H1 (cell line): ENCODE measurements at regions not wholly inside any gene's neighbourhood (a gene's known extent, or its start where the extent isn't known, plus 50 kb on each side); places are given as distances from the start of the nearest gene placed in this dataset.

ENCODE experiments used
- CTCF ChIA-PET: fragments of 300-600 bp; sonication (Branson Sonifier 250); formaldehyde crosslinking; loops from one replicate; lab custom pipeline; 2021; ENCODE audit not compliant: partially characterized antibody; lab: Charles Lee
- POLR2A ChIA-PET: fragments of 300-600 bp; sonication (Branson Sonifier 250); formaldehyde crosslinking; loops from one replicate; lab custom pipeline; 2021; ENCODE audit warnings: inconsistent platforms; ENCODE audit not compliant: partially characterized antibody; lab: Charles Lee
- DNase-seq, 2 experiments: peaks; one replicate each; pipeline versions ENCODE4 v3.0.0 to v3.0.0-alpha.2; 2010 to 2022; ENCODE audit warnings: low spot score in 2 of 2, low read depth in 1 of 2, mixed read lengths in 1 of 2
- FAIRE-seq: peaks from 2 replicates; lab custom pipeline; 2011; peaks lifted over from hg19 to GRCh38; lab: Jason Lieb, UNC
- H2AFZ ChIP-seq: 2 replicates; pipeline ENCODE4 v1.8.1; 2012; ENCODE audit warnings: low read length, inconsistent platforms
- H2AK5ac ChIP-seq: 2 replicates; pipeline ENCODE4 v1.6.1; 2013; ENCODE audit warnings: low read depth, low read length
- H2BK120ac ChIP-seq: replicated peaks from 2 replicates; pipeline ENCODE3; 2013; ENCODE audit warnings: low read depth, low read length, inconsistent platforms
- H2BK12ac ChIP-seq: 2 replicates; pipeline ENCODE4 v1.6.1; 2013; ENCODE audit warnings: low read depth, low read length
- H2BK15ac ChIP-seq: 2 replicates; pipeline ENCODE4 v1.6.1; 2013; ENCODE audit warnings: low read length
- H2BK20ac ChIP-seq: 2 replicates; pipeline ENCODE4 v1.6.1; 2013; ENCODE audit warnings: low read length
- H2BK5ac ChIP-seq: 2 replicates; pipeline ENCODE4 v1.6.1; 2013; ENCODE audit warnings: low read depth, low read length
- H3K14ac ChIP-seq: 2 replicates; pipeline ENCODE4 v1.6.1; 2013; ENCODE audit warnings: inconsistent platforms; ENCODE audit not compliant: insufficient read length
- H3K18ac ChIP-seq: 2 replicates; pipeline ENCODE4 v1.6.1; 2013; ENCODE audit warnings: low read length; ENCODE audit errors: extremely low read depth
- H3K23ac ChIP-seq: 2 replicates; pipeline ENCODE4 v1.6.1; 2013; ENCODE audit warnings: inconsistent platforms; ENCODE audit not compliant: insufficient read length
- H3K23me2 ChIP-seq: 2 replicates; pipeline ENCODE4 v1.6.1; 2013; ENCODE audit warnings: low read depth, low read length
- H3K27ac ChIP-seq: 2 replicates; pipeline ENCODE4 v1.6.1; 2011; ENCODE audit warnings: low read depth, low read length, inconsistent platforms
- H3K27me3 ChIP-seq, 4 experiments: replicated peaks in 1 of 4; 1 replicate in 1 of 4; 2 replicates in 3 of 4; pipeline versions ENCODE4 v1.6.1 to v1.8.1; 2011 to 2013; ENCODE audit warnings: low read length in 3 of 4, mild to moderate bottlenecking in 3 of 4, inconsistent platforms in 2 of 4, mixed read lengths in 2 of 4, moderate library complexity in 1 of 4; ENCODE audit not compliant: control insufficient read depth in 3 of 4, insufficient read depth in 3 of 4; ENCODE audit errors: extremely low read depth in 1 of 4
- H3K36me3 ChIP-seq, 4 experiments: 2 replicates each; pipeline versions ENCODE4 v1.6.1 to v1.8.1; 2011 to 2013; ENCODE audit warnings: mild to moderate bottlenecking in 4 of 4, low read length in 3 of 4, moderate library complexity in 2 of 4, control low read depth in 1 of 4, inconsistent platforms in 1 of 4; ENCODE audit not compliant: insufficient read depth in 4 of 4, control insufficient read depth in 2 of 4
- H3K4ac ChIP-seq: replicated peaks from 2 replicates; pipeline ENCODE3; 2013; ENCODE audit warnings: low read length, low read depth, mixed read lengths, inconsistent platforms; ENCODE audit not compliant: insufficient read length
- H3K4me1 ChIP-seq, 4 experiments: replicated peaks in 1 of 4; 1 replicate in 1 of 4; 2 replicates in 3 of 4; pipeline versions ENCODE4 v1.6.1 to v1.8.1; 2011 to 2013; ENCODE audit warnings: low read length in 3 of 4, inconsistent platforms in 2 of 4, mixed read lengths in 1 of 4; ENCODE audit not compliant: insufficient read depth in 4 of 4, control insufficient read depth in 3 of 4
- H3K4me2 ChIP-seq, 2 experiments: 2 replicates each; pipeline versions ENCODE4 v1.6.1 to v1.8.1; 2011 to 2013; ENCODE audit warnings: low read depth in 2 of 2, low read length in 2 of 2, control low read depth in 1 of 2, inconsistent platforms in 1 of 2, mild to moderate bottlenecking in 1 of 2; ENCODE audit not compliant: insufficient read depth in 1 of 2
- H3K4me3 ChIP-seq, 4 experiments: fragments of 200-600, 300-600 bp in 1 of 4; sonication (generic), shearing (Covaris generic), sonication (Bioruptor Twin) in 1 of 4; 2 replicates each; pipeline versions ENCODE4 v1.5.1 to v1.8.1; 2011 to 2016; ENCODE audit warnings: low read length in 4 of 4, low read depth in 3 of 4, control low read depth in 2 of 4, inconsistent platforms in 2 of 4, mild to moderate bottlenecking in 2 of 4, mixed read lengths in 1 of 4, moderate library complexity in 1 of 4; ENCODE audit not compliant: insufficient read depth in 2 of 4; ENCODE audit errors: extremely low read depth in 1 of 4
- H3K56ac ChIP-seq: replicated peaks from 2 replicates; pipeline ENCODE3; 2013; ENCODE audit warnings: low read depth, mild to moderate bottlenecking, mixed read lengths, low read length, inconsistent platforms; ENCODE audit not compliant: insufficient read length
- H3K79me1 ChIP-seq: 2 replicates; pipeline ENCODE4 v1.6.1; 2013; ENCODE audit warnings: low read depth, low read length, control low read depth
- H3K79me2 ChIP-seq, 2 experiments: 2 replicates each; pipeline versions ENCODE4 v1.6.1 to v1.8.1; 2012 to 2013; ENCODE audit warnings: low read length in 2 of 2, mild to moderate bottlenecking in 2 of 2, inconsistent platforms in 1 of 2; ENCODE audit not compliant: insufficient read depth in 2 of 2, control insufficient read depth in 1 of 2
- H3K9ac ChIP-seq, 4 experiments: replicated peaks in 1 of 4; 1 replicate in 1 of 4; 2 replicates in 3 of 4; pipeline versions ENCODE4 v1.6.1 to v1.8.1; 2011 to 2013; ENCODE audit warnings: low read depth in 3 of 4, low read length in 3 of 4, control low read depth in 2 of 4, mild to moderate bottlenecking in 2 of 4, moderate library complexity in 2 of 4, inconsistent platforms in 1 of 4; ENCODE audit errors: extremely low read depth in 1 of 4
- H3K9me3 ChIP-seq, 2 experiments: 2 replicates each; pipeline versions ENCODE4 v1.6.1 to v1.8.1; 2012 to 2013; ENCODE audit warnings: mild to moderate bottlenecking in 2 of 2, moderate library complexity in 2 of 2, control low read depth in 1 of 2, inconsistent platforms in 1 of 2, low read depth in 1 of 2, low read length in 1 of 2, mixed read lengths in 1 of 2; ENCODE audit not compliant: insufficient read depth in 2 of 2
- H4K20me1 ChIP-seq, 2 experiments: replicated peaks in 1 of 2; 2 replicates each; pipeline versions ENCODE3 to v1.8.1; 2011 to 2013; ENCODE audit warnings: inconsistent platforms in 2 of 2, low read length in 2 of 2, mild to moderate bottlenecking in 1 of 2; ENCODE audit not compliant: insufficient read depth in 2 of 2, control insufficient read depth in 1 of 2
- H4K5ac ChIP-seq: 2 replicates; pipeline ENCODE4 v1.6.1; 2013; ENCODE audit warnings: low read length, low read depth, mixed read lengths, inconsistent platforms; ENCODE audit not compliant: insufficient read length
- H4K8ac ChIP-seq: 2 replicates; pipeline ENCODE4 v1.8.0; 2013; ENCODE audit warnings: mild to moderate bottlenecking, moderate library complexity, low read length, inconsistent platforms; ENCODE audit not compliant: insufficient read depth; ENCODE audit errors: extremely low read depth
- H4K91ac ChIP-seq: replicated peaks from 2 replicates; pipeline ENCODE3; 2013; ENCODE audit warnings: low read length, mixed read lengths, inconsistent platforms; ENCODE audit not compliant: insufficient read length
- TEAD4 ChIP-seq: IDR thresholded peaks from 2 replicates; pipeline ENCODE4 v1.6.1; 2012; ENCODE audit warnings: low read depth, low read length, inconsistent platforms, mixed read lengths
- WGBS, 2 experiments: shearing (Covaris generic) in 1 of 2; methylation state at CpG; one replicate each; pipeline versions ENCODE4 v1.1.6 to v1.1.7; 2013 to 2015; ENCODE audit warnings: low lambda C conversion rate in 2 of 2, mixed read lengths in 2 of 2, inconsistent platforms in 1 of 2, low coverage in 1 of 2, missing lambda C conversion rate in 1 of 2; ENCODE audit not compliant: insufficient replicate concordance in 2 of 2, insufficient coverage in 1 of 2, insufficient read length in 1 of 2; ENCODE audit errors: extremely low coverage in 1 of 2, missing lambda C conversion rate in 1 of 2; 5-methylcytosine and 5-hydroxymethylcytosine counted together

DNA sequence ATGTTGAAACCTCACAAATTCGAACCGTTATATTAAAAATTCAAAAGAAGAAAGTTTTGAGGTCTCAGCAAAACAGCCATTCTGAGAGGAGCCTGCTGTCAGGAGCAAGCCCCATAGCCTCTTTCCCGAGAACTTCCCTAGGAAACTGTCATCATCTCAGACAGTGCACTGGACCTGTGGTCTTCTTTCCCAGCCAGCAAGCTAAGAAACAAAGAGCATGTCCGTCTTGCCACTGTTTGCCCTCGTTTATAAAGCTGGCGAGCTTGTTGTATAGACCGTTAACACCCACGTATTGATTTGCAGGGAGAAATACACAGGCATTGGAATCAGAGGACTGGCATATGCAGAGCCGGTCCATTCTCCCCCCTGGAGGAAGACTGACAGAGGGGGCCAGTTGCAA, 407.0 kb downstream of the NPHP4 start:
- no peaks in the 10 kb centered on the region for H3K27me3 ChIP-seq
- H3K9ac ChIP-seq, result no peak overlapping the region
- no peak overlapping the region for H2BK20ac ChIP-seq
- FAIRE-seq (no peak), DNase-seq (no peak)
- no peak overlapping the region for H3K4me3 ChIP-seq
- ChIA-PET POLR2A (no interaction called here), CTCF (interaction anchor here (1.2 kb wide), 1 partner anchor 13 kb away, joined by 3 read pairs; no protein-coding TSS in a partner anchor)
- H2BK5ac ChIP-seq, result no peak overlapping the region
- no peak overlapping the region for H4K5ac ChIP-seq
- H3K14ac ChIP-seq, result no peak overlapping the region
- no peak overlapping the region for H2AK5ac ChIP-seq
- no peak overlapping the region for H2BK12ac ChIP-seq
- H4K20me1 ChIP-seq, result no peaks in the 10 kb centered on the region
- H3K4me2 ChIP-seq, result no peak overlapping the region
- no peak overlapping the region for H3K27ac ChIP-seq
- H3K4me1 ChIP-seq, result peaks cover 0 to 2% (median 0%) of the 10 kb centered on the region in 4 experiments; a peak in 1 of 7 replicates
- no peaks in the 10 kb centered on the region for H3K23me2 ChIP-seq
- no peak overlapping the region for H2AFZ ChIP-seq
- H4K8ac ChIP-seq, result no peak overlapping the region
- no peak overlapping the region for H3K23ac ChIP-seq
- no peak overlapping the region for H3K18ac ChIP-seq
- WGBS, 2 experiments, result 78% methylated on average over 9 of the region's 9 CpGs; no CpG with 5 or more reads in 1 of the 2 experiments
- H3K79me2 ChIP-seq, result no peaks in the 10 kb centered on the region
- H4K91ac ChIP-seq, result no peak overlapping the region
- peaks cover 0 to 2% of the 10 kb centered on the region in 2 experiments; a peak in 1 of 4 replicates for H3K9me3 ChIP-seq
- H2BK120ac ChIP-seq, result no peak overlapping the region
- no peaks in the 10 kb centered on the region for H3K79me1 ChIP-seq
- no peaks in the 10 kb centered on the region for H3K36me3 ChIP-seq
- H3K4ac ChIP-seq, result no peak overlapping the region
- no peak overlapping the region for H2BK15ac ChIP-seq
- no peak overlapping the region for H3K56ac ChIP-seq
- TF ChIP-seq TEAD4, result no peak
